ENCODE measurements at regions not wholly inside any gene's neighbourhood (a gene's known extent, or its start where the extent isn't known, plus 50 kb on each side); places are given as distances from the start of the nearest gene placed in this dataset.

DNA sequence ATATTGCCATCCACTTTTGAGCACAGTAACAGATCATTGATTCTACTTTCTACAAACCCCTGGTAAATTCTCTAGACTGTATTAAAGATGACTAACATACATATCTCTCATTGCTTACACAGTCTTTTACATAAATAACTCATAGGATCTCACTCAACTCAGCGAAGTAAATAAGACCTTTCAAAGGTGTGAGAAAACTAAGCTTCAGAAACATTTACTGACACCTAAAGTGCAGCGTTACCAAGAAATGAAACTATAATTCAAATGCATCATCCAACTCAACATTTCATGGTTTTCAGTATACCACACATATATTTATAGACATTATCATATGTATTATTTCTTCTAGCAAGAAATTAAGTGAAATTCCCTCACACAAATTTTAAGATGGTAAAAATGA is 189.8 kb downstream of the METTL4 start:
- DNase-seq (ENCODE audit: low spot score): no peak

GRCh38 chr18:2387588-2387987 is 183.7 kb downstream of the METTL4 start:
- no peak for DNase-seq (ENCODE audit: low spot score)

DNA sequence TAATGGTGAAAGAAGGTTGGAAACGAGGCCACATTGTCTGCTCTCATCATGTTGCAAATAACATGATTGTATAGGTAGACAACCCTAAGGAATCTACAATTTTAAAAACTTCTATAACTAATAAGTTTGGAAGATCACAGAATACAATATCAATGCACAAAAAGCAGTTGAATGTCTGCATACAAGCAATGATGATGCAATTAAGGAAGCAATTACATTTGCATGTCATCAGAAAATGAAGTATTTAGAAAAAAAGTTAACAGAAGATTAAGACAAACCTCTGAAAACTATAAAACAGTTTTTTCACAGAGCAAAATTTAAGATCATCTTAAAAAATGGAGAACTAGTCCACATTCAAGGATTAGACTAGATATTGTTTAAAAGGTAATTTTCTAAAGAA is 181.1 kb downstream of the METTL4 start:
- no peak for DNase-seq (ENCODE audit: low spot score)

GRCh38 chr18:2391470-2391869 is 179.8 kb downstream of the METTL4 start:
- DNase-seq (ENCODE audit: low spot score): no peak

- no peak for DNase-seq (ENCODE audit: low spot score)
Measured at GRCh38 chr18:2392446-2392845, 178.9 kb downstream of the METTL4 start.

DNA sequence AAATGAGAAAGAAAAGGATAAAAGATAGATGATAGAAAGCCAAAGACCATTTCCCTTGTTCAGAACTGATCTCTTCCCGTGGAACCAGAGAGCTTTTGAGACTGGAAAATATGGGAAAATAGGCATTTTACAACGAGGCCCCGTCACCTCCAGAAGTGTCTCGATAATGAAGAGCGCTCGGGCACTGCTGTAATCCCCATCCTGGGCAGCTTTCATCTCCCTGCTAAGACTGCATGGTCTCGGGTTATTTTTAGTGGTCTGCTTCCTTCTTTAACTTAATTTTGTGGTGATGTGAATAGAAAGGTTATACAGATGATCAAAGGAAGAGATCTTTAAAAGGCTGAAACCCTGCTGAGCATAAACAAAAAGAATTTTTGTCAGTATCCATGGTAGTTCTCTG is 176.6 kb downstream of the METTL4 start:
- DNase-seq (ENCODE audit: low spot score): no peak

GRCh38 chr18:2395427-2396161 is 175.7 kb downstream of the METTL4 start:
- no peak for DNase-seq (ENCODE audit: low spot score)

GRCh38 chr18:2396162-2396505 is 175.2 kb downstream of the METTL4 start:
- no peak for DNase-seq (ENCODE audit: low spot score)

GRCh38 chr18:2400701-2401196 is 170.6 kb downstream of the METTL4 start:
- DNase-seq (ENCODE audit: low spot score): no peak

GRCh38 chr18:2402084-2402483 is 169.2 kb downstream of the METTL4 start:
- no peak for DNase-seq (ENCODE audit: low spot score)

- DNase-seq (ENCODE audit: low spot score): no peak
Measured at GRCh38 chr18:2406544-2406943, 164.8 kb downstream of the METTL4 start.

DNA sequence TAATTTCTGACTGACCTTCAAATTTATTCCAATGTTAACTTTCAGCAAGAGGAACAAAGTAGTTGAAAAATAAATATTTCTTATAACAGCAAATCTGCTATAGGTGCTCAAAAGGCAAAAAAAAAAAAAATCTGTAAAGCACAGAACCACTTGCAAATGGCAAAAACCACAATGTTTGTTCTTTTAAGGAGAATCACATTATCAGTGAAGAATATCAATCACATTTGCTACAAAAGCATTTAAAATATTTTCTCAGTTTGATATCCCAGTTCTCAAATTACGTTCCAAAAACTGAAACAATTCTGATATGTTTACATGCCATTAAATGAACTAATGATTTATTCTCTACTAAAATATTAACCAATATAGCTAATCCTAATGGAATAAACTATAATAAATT is 163.3 kb downstream of the METTL4 start:
- DNase-seq (ENCODE audit: low spot score): no peak

DNA sequence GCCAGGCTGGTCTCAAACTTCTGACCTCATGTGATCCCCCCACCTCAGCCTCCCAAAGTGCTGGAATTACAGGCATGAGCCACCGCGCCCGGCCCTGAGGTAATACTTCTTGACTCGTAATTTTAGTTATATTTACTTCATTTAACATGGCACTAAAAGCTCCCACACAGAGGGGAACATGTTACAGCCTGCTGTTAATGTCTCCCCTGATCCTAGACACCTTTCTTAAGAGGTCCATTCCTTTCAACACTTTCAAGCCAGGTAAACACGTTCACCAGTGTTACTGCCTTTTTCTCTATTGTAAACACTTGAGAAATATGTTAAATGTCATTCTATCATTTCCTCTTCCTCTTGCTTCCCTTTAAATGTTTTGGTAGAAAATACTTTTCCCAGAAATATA is 161.4 kb downstream of the METTL4 start:
- DNase-seq (ENCODE audit: low spot score): no peak

- DNase-seq (ENCODE audit: low spot score): no peak
Measured at GRCh38 chr18:2410688-2411087, 160.6 kb downstream of the METTL4 start.

DNA sequence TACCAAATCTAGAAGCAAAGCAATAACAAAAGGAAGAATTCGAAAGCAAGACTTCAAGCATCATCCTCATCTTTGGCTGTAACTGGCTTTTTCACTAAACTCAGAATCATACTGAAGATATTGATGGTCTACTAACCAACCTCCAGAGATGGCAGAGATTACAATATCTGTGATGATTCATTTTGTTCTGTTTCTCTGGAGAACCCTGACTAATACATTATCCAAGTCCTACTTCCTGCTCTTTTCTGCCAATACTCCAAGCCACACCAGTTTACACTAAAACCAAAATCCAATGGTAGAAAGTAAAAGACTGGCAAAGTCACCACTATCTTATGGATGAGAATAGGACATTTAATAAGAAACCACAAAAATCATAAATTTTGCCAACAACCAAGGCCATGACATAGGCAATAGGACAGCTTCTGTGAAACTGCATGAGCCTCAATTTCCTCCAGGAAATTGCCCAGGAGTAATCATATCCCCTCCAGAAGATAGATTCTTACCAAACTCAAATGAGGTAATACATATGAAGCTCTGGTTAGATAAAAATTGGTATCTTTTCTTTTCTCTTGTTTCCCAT is 159.8 kb downstream of the METTL4 start:
- no peak for DNase-seq (ENCODE audit: low spot score)

- no peak for DNase-seq (ENCODE audit: low spot score)
Measured at GRCh38 chr18:2412281-2412680, 159.0 kb downstream of the METTL4 start.

GRCh38 chr18:2412996-2413751 is 158.1 kb downstream of the METTL4 start:
- DNase-seq (ENCODE audit: low spot score): no peak

DNA sequence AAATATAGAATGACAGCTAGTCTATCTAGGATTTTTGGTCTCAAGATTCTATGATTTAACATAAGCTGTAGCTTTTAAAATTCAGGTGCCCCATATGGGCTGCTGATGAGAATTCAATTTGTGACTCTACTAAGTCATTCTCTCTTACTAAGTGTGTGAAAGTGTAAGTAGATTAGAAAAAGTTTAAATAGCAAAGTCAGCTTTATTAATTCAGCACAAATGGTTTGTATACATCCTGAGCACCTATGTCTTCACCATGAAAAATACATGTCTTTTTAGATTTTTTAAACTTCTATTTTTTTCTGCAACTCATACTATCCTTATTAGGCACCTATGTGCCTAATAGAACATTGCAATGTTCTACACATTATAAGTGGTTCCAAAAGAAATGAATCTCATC is 157.1 kb downstream of the METTL4 start:
- DNase-seq (ENCODE audit: low spot score): no peak

DNA sequence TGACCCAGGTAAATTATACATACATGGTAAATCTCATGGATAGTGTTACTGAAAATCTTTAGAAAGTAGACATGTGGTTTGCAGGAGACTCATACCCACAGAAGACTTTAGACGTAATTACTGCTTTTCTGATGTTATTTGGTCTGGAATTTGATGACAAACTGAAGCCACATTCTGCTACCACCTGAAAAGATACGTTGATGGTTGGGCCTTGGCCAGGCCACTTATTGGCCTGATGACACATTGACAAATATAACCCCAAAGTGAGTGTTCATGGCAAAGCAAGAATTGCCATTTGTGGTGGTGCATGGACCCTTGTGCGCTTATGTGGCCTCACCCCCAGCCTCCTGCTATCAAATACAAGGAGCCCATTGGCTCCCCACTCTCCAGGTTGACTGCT is 155.6 kb downstream of the METTL4 start:
- DNase-seq (ENCODE audit: low spot score): no peak

DNA sequence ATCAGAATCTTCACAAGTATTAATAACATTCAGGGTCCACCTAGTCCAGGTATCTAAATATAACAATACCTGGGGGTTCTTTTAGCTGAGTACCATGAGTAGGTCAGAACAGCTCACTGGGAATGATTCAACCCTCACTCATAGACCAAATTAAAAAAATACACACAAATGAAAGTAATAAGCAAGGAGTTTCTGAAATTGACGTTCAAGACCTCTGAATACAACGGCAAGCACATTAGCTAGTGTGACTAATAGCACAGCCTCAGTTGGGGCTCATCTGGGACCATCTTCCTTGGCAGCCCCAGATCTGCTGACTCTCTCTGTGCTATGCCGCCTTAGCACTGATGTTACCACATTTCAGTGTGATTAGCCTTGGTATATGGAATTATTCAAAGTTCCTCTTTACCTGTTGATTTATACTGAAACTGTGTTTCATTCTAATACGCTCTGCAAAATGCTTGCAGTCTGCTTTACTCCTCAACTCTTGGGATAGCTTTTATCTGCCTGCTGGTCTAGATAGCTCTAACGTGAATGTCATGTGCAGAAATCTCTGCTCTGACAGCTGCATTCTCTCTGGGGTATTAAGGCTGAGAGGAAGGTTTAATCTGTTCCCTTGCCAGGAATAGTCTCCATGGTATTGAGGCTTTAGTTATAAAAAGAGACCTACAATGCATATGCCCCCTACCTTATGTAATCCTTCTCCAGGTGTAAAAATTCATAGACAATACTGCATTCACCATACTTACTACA is 153.3 kb downstream of the METTL4 start:
- DNase-seq (ENCODE audit: low spot score): no peak

DNA sequence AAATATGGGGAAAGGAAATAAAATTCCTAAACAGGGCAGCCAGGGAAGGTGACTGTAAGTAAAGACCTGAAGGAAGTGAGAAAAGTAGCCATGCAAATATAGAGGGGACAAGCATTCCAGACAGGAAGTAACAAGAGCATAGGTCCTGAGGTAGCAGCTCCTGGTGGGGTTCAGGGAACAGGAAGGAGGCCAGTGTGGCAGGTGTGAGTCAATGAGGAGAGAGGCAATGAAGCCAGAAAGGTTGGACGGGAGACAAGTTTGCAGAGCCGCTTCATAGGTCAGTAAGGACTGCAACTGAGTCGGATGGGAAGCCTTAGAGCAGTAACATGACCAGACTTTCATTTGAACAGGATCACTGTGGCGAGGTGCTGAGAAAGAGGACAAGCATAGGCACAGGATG is 150.9 kb downstream of the METTL4 start:
- no peak for DNase-seq (ENCODE audit: low spot score)

DNA sequence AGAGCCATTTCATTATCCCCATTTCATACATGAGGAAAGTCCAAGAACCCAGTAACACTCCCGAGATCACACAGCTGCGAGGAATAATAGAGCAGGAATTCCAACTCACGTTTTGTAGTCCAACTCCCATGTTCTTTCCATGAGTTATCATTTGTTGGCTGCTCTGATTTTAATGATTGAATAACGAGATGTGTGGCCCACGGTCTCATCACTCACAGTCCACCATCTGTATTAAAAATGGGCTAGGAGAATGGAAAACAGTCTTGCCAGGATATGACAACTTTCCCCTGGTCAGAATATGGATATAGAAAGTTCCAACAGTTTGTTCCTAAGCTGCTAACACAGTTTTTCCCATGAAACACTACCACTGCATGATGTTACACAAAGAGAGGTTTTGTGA is 147.5 kb downstream of the METTL4 start:
- no peak for DNase-seq (ENCODE audit: low spot score)

DNA sequence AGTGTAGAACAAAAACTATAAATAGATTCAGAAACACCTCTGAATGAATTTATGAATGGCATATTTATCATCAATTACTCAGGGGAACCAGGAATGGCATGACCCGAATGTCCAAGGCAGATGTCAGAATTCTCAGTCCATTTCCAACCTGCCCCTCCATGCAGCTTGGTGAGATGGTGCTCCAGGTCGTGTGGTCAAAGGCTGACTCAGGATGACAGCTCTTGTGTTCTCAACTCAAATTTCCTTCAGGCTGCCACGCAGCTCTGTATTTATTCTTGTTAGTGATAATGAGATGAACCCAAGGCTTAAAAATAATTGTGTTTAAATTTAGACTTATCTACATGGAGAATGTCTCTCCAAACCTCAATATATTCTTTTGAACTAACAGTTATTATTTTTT is 146.9 kb downstream of the METTL4 start:
- no peak for DNase-seq (ENCODE audit: low spot score)
